H1 (cell line): ENCODE measurements at regions not wholly inside any gene's neighbourhood (a gene's known extent, or its start where the extent isn't known, plus 50 kb on each side); places are given as distances from the start of the nearest gene placed in this dataset.

Experiments
- TEAD4 ChIP-seq: IDR thresholded peaks from 2 replicates; pipeline ENCODE4 v1.6.1; 2012; ENCODE audit warnings: low read depth, low read length, inconsistent platforms, mixed read lengths

GRCh38 chr6:41418741-41419140 is 83.3 kb downstream of the NCR2 start (continued):
- no peak for TF ChIP-seq TEAD4
